ENCODE measurements at regions not wholly inside any gene's neighbourhood (a gene's known extent, or its start where the extent isn't known, plus 50 kb on each side); places are given as distances from the start of the nearest gene placed in this dataset.

- TF ChIP-seq CTCF (IDR thresholded peaks at IDR 0.05 in 8 of 11, conservative IDR thresholded peaks at IDR 0.05 in 3 of 11), result no peak
- TF ChIP-seq POLR2A (IDR thresholded peaks at IDR 0.05), result no peak
Measured at GRCh38 chr3:115498421-115498820, 124.9 kb upstream of the GAP43 start.

Measured in spleen (tissue), 7 donors.